GM18907 (cell line): ENCODE measurements at regions not wholly inside any gene's neighbourhood (a gene's known extent, or its start where the extent isn't known, plus 50 kb on each side); places are given as distances from the start of the nearest gene placed in this dataset.

Experiments
- ATAC-seq: cut with Tn5 transposase; IDR thresholded peaks from one replicate; pipeline ENCODE4 v1.9.1; 2021; ENCODE audit warnings: mild to moderate bottlenecking, moderate library complexity; ENCODE audit not compliant: unreplicated experiment

DNA sequence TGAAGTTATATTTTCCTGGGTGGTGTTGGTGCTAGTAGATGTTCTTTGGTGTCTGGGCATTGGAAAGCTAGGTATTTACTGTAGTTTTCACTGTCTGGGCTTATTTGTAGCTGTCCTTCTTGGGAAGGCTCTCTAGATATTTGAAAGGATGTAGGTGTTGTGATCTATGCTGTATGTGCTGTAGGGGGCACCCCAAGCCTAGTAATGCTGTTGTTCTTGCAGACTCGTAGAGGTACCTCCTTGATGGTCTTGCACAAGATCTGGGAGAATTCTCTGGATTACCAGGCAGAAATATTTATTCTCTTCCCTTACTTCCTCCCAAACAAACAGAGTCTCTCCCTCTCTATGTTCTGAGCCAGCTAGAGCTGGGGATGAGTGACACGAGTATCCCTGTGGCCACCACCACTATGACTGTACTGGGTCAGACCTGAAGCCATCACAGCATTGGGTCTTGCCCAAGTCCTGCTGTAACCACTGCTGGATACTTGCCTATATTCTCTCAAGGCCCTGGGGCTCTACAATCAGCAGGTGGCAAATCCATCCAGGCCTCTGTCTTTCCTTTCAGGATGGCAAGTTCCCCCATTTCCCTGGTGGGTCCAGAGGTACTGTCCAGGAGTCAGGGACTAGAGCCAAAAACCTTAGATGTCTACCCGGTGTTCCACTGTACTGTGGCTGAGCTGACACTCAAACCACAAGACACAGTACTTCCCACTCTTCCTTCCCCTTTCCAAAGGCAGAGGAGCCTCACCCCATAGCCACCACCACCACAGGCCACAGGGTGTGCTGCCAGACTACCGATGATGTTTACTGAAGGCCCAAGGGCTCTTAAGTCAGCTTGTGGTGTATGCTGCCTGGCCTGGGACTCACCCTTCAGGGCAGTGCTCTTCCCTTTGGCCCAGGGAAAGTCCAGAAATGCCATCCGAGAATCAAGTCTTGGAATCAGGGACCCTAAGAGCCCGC lies 195.2 kb upstream of the DPPA4 start:
- ATAC-seq = no peak

DNA sequence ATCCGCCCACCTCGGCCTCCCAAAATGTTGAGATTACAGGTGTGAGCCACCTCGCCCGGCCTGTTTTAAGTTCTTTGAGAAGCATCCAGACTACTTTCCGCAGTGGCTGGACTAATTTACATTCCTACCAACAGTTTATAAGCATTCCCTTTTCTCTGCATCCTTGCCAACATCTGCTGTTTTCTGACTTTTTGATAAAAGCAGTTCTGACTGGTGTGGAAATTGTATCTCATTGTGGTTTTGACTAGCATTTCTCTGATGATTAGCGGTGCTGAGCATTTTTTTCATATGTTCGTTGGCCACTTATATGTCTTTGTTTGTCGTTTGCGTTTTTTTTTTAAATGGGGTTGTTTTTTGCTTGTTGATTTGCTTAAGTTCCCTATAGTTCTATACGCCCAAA lies 208.4 kb upstream of the DPPA4 start:
- no peak for ATAC-seq

GRCh38 chr3:109548192-109548938 lies 211.0 kb upstream of the DPPA4 start:
- ATAC-seq = no peak

GRCh38 chr3:109553591-109554371 lies 216.4 kb upstream of the DPPA4 start:
- ATAC-seq = no peak

DNA sequence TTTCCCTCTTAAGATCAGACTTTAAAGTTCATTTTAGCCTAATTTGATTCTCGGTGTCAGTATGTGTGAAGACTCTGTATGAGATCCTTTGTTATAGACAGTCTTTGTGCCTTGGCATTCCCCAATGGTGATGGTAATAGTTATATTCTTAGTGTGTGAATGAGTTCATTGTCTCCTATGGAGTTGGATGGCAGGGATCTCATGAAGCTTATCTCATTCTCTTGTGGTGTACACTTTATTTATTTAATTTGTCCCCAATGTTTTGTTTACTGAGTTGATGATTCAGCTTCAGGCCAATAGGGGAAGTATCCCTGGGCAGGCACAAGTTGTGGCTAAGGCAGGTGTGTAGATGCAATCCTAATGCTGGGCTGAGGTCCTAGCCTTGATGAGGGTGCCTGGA lies 222.0 kb upstream of the DPPA4 start:
- no peak for ATAC-seq

- ATAC-seq = no peak
Measured at GRCh38 chr3:109563149-109563548, 225.8 kb upstream of the DPPA4 start.

- ATAC-seq = no peak
Measured at GRCh38 chr3:109569135-109569846, 231.9 kb upstream of the DPPA4 start.

DNA sequence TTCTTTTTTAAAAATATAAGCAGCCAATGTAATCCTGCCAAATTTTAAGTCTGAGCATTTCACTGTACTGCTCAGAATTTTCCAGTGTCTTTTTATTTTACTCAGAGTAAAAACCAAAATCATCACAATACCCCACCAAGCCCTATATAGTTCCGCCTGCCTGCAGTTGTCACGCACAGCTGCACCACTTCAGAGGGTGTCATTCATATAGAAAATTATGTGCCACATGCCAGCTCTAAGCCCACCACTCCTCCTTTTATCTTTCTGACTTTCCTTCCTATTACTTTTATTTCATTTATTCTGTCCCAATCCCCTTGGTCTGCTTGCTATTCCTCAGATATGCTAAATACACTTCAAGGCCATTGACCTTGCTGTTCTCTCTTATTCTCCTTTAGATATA lies 233.1 kb upstream of the DPPA4 start:
- ATAC-seq = no peak

DNA sequence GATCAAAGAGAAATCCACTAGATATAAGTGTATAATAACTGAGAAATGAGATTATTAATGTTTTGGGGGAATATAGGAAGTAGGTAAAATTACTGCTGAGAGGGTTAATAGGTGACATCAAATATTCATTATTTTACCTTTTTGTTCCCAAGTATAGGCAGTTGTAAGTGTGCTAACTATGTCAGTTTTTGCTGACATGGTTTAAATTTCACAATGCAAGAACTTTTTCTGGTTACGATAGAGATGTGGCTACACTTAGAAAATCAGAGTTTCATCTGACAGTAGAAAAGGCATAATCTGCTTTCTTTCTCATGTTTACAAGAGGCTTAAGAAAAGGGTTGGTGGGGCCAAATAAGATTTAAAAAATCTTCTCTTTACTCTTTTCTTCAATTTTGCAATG lies 235.0 kb upstream of the DPPA4 start:
- no peak for ATAC-seq

DNA sequence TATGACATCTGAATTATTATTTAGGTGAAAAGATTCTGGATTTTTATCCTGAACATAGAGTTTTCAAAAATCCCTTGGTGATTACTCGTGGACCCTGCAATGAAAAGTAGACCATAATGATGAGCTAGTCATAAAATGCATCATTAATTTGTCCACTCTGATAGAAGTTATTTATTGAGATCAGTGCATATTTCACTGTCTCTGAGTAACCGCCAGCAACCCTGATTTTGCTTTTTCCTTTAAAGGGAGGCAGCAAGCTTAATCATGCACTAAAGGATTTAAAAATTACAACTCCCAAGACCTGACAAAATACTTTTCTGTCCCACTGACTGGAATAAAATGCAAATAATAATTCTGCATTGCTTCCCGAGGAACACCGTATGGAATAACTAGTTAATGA lies 259.6 kb upstream of the DPPA4 start:
- no peak for ATAC-seq

GRCh38 chr3:109597444-109597843 lies 260.1 kb upstream of the DPPA4 start:
- no peak for ATAC-seq

DNA sequence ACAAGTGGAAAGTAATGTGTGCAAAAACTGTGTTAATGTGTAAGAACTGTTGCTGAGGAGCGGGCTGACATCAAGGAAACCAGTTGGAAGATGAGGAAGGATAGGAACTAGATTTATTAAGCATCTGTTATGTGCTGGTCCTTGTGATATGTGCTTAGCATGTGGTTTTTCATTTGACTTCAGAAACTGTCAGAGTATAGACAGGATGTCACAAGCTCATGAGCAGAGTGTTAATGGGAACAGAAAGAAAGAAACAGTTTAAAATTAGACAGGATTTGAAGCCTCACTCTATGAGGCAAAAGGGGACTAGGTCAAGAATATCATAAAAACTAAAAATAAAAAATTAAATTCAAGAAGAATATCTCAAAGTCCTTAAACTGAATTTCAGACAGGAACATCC lies 270.6 kb upstream of the DPPA4 start:
- no peak for ATAC-seq

DNA sequence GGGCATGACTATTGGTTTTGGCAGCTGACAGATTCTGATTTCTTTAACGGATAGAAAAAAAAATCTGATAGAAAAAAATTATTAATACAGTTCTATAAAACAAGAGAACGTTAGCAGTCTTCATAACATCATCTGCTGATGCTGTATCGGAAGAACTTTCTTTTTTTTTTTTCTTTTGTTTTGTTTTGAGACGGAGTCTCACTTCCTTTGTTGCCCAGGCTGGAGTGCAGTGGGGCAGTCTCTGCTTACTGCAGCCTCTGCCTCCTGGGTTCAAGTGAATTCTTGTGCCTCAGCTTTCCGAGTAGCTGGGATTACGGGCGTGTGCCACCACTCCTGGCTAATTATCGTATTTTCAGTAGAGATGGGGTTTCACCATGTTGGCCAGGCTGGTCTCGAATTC lies 271.2 kb upstream of the DPPA4 start:
- no peak for ATAC-seq

- no peak for ATAC-seq
Measured at GRCh38 chr3:109618766-109619378, 281.5 kb upstream of the DPPA4 start.

DNA sequence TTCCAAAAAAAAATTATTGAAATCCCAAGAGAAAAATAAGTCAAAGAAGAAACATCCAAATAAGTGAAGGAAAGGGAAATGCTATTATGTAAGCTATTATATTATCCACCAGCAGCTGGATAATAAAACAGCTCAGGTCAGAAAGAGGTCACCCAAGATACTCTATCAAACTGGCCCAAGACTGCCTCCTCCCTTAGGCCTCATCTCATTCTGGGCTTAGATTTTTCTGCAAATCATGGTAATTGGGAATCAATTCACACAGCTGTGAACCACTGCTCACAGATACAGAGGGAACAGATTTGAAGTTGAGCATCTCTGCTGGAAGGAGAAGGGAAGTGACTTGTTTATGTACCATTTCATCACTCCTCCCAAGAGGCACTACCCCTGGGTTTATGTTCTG lies 294.6 kb upstream of the DPPA4 start:
- ATAC-seq = no peak

DNA sequence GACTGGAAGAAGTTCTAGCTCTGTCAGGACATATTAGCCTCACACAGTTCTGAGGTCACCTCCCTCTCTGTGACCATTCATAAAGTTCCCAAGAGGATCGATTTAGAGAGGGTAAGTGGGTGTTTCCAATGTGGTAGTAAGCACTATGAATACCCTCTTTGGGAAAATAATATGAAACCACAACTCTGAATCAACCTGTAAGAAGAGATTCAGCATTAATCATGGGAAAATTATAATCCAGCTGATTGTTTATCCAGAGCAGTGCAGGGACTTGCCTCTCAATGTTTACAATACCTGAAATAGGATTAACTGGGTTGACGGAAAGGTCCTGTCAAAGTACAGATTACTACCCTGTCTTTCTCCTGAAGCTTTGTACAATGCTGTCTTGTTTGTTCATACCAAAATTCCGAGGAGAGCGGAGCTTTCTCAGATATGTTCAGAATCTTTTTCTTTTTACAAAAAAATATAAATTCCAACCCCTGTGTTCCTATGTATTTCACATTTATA lies 302.9 kb upstream of the DPPA4 start:
- no peak for ATAC-seq

DNA sequence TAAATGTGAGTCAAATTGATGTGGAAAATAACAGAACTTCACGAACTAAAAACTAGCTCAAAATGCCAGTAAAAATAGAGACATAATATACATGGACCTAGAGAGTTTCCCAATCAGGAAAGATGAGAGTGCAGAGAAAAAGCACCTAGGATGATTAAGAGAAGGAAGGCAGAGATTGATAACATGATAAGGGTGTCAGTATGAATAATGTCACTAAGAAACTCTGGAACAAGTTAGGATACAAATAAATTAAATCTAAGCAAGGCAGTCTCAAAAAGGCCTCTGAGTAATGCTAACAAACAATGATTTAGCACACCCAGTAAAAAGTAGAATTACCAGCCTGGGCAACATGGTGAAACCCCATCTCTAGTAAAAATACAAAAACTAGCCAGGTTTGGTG lies 304.7 kb upstream of the DPPA4 start:
- ATAC-seq = no peak

- ATAC-seq = no peak
Measured at GRCh38 chr3:109643590-109643989, 306.2 kb upstream of the DPPA4 start.

DNA sequence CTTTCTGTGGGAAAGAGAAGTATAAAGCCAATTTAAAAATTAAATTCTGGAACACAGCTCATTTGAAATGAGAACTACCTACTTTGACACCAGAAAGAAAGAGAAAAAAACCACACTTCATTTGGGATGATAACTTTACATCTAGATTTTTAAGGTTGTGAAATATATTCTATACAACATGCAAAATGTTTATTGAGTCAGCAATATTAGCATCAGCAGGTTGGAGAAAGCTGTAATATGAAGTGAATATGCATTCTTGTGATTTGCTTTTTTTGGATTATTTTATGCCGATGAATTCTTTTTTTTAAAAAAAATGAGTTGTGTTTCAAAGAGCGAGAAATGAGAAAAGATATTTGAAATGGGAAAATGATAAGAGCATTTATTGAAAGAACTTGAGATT lies 307.0 kb upstream of the DPPA4 start:
- ATAC-seq = no peak

- ATAC-seq = no peak
Measured at GRCh38 chr3:109644746-109645145, 307.4 kb upstream of the DPPA4 start.
